Thyroid gland (tissue), 4 donors: ENCODE measurements at regions not wholly inside any gene's neighbourhood (a gene's known extent, or its start where the extent isn't known, plus 50 kb on each side); places are given as distances from the start of the nearest gene placed in this dataset.

ENCODE experiments used
- DNase-seq, 2 donors: peaks; one replicate each; pipeline ENCODE4 v3.0.0-alpha.2; 2019
- H3K27ac ChIP-seq, 3 donors: fragments of 200-600 bp; sonication (generic); 1 replicate in 2 of 3; 2 replicates in 1 of 3; pipeline ENCODE4 v1.5.1; 2016 to 2019; ENCODE audit warnings: mild to moderate bottlenecking in 1 of 3, moderate library complexity in 1 of 3
- H3K27me3 ChIP-seq: fragments of 200-600 bp; sonication (generic); one replicate; pipeline ENCODE4 v1.5.1; 2019
- H3K36me3 ChIP-seq, 2 donors: fragments of 200-600 bp; sonication (generic); one replicate each; pipeline ENCODE4 v1.5.1; 2016 to 2019
- H3K4me1 ChIP-seq, 2 donors: fragments of 200-600 bp; sonication (generic); one replicate each; pipeline ENCODE4 v1.5.1; 2017 to 2019
- H3K4me3 ChIP-seq, 3 donors: fragments of 200-600 bp; sonication (generic); replicated peaks in 1 of 3; 1 replicate in 2 of 3; 2 replicates in 1 of 3; pipeline ENCODE4 v1.5.1; 2016; ENCODE audit warnings: mild to moderate bottlenecking in 1 of 3
- H3K9me3 ChIP-seq: fragments of 200-600 bp; sonication (generic); one replicate; pipeline ENCODE4 v1.5.1; 2017
- POLR2A ChIP-seq, 2 donors: fragments of 450-650 bp; IDR thresholded peaks; one replicate each; pipeline ENCODE4 v1.6.1; 2017; ENCODE audit warnings: antibody characterized with exemption in 2 of 2, mild to moderate bottlenecking in 2 of 2, moderate library complexity in 1 of 2
- WGBS, 2 donors: methylation state at CpG; one replicate each; pipeline ENCODE4 v1.1.5; 2017; 5-methylcytosine and 5-hydroxymethylcytosine counted together
- intact Hi-C: fragments of 100-400 bp; cut with DNase I; formaldehyde crosslinking; loops from one replicate; pipeline ENCODE4 v1.15.1; 2023
- TF ChIP-seq, protein P1 (sequence below), 6 experiments: fragments of 200-600 bp in 3 of 6; fragments of 450-650 bp in 3 of 6; sonication (generic) in 3 of 6; IDR thresholded peaks; one replicate each; pipeline ENCODE4 v1.5.1; 2016 to 2019; ENCODE audit warnings: antibody characterized with exemption in 6 of 6, mild to moderate bottlenecking in 2 of 6, inconsistent platforms in 1 of 6, moderate library complexity in 1 of 6

DNA sequence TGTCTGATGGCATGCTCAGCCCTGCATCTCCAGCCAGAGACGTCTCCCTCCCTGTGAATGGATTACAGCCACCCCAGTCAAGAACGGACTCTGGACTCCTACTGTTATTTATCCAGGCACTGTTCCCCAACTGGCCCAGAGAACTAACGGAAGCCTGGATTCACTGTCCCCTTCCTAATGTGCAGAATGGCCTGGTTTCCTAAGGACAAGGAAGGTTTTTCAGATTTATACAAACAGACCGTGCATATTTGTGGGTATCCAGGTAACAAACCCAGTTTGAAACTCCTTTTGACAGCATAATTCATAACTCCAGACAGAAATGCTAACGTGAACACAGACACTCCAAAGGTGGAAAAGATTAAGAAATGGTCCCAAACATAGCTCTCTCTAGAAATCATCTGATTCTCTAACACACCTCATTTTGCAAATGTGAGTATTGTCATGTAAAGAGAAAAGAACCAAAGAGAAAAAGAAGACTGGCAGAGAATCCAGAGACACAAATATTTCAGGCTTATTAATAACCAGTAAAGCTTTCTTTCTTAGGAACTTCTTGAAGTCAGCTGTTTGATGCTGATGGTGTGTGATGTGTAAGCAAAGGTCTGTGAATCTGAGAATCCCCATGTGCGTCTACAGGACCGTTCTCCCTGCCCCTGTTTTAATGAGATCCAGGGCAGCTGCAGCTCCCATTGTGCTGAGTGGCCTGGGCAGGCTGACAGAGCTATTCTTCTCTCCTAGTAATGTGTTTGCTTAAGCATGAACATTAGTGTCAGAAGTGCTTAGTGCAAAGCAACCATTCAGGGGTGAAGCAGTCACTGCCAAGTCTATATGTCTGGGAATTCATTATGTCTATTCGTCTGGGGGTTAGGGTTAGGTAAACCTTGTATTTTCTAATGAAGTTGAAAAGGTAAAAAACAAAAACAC lies 86.8 kb upstream of the HIF1A start:
- DNase-seq: peak; percentile 77 to 84
- Histone ChIP-seq H3K9me3 (no peaks in the 10 kb centered on the region), H3K27me3 (no peaks in the 10 kb centered on the region), H3K4me1 (peaks cover 36 to 45% of the 10 kb centered on the region in 2 donors), H3K36me3 (no peaks in the 10 kb centered on the region), H3K4me3 (no peak overlapping the region), H3K27ac (peak overlapping the region; percentile 22 to 80 (median 72))
- WGBS, 2 donors: 44 to 57% methylated on average over 8 of the region's 8 CpGs
- TF ChIP-seq, protein P1, sequence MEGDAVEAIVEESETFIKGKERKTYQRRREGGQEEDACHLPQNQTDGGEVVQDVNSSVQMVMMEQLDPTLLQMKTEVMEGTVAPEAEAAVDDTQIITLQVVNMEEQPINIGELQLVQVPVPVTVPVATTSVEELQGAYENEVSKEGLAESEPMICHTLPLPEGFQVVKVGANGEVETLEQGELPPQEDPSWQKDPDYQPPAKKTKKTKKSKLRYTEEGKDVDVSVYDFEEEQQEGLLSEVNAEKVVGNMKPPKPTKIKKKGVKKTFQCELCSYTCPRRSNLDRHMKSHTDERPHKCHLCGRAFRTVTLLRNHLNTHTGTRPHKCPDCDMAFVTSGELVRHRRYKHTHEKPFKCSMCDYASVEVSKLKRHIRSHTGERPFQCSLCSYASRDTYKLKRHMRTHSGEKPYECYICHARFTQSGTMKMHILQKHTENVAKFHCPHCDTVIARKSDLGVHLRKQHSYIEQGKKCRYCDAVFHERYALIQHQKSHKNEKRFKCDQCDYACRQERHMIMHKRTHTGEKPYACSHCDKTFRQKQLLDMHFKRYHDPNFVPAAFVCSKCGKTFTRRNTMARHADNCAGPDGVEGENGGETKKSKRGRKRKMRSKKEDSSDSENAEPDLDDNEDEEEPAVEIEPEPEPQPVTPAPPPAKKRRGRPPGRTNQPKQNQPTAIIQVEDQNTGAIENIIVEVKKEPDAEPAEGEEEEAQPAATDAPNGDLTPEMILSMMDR (IDR thresholded peaks at IDR 0.05): no peak
- TF ChIP-seq POLR2A (IDR thresholded peaks at IDR 0.05): peak in 1 of 2 donors; percentile 43
- intact Hi-C loops: no loop called here

DNA sequence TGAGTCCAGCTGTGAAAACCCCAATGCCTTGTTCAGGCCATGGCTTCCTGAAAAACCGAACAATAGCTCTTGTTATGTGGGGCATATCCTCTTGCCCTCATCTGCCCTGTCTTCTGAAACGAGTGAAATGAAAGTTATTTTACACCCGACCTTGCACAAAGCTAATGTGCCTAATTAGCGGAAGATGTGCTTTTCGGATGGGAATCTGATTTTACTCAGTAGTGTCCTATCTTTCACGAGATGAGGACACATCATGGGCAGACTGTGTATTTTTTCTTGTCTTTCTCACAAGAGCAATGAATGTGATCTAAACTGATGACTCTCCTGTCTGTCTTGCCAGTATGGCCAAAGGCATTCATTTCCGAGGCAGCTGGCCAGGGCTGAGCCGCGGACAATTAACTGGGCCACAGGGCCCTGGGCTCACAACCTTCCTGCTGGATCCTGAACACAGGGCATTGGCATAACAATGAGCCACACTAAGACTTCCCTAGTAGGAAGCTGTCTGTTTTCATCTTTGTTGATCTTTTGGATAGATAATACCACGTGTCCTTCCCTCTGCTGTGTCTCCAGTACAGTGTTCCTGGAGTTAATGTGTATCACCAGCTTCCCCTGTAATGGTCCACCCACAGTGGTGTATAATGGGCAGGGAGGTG lies 86.0 kb upstream of the HIF1A start:
- Histone ChIP-seq H3K4me1 (peaks cover 36 to 50% of the 10 kb centered on the region in 2 donors), H3K27ac (peak overlapping the region; percentile 22 to 80 (median 72)), H3K27me3 (no peaks in the 10 kb centered on the region), H3K36me3 (no peaks in the 10 kb centered on the region), H3K4me3 (no peak overlapping the region), H3K9me3 (no peaks in the 10 kb centered on the region)
- 46 to 57% methylated on average over 10 of the region's 10 CpGs for WGBS, 2 donors
- intact Hi-C loops: no loop called here
- peak; percentile 27 to 48 for DNase-seq
- TF ChIP-seq, protein P1 (IDR thresholded peaks at IDR 0.05): no peak
- no peak for TF ChIP-seq POLR2A (IDR thresholded peaks at IDR 0.05)

DNA sequence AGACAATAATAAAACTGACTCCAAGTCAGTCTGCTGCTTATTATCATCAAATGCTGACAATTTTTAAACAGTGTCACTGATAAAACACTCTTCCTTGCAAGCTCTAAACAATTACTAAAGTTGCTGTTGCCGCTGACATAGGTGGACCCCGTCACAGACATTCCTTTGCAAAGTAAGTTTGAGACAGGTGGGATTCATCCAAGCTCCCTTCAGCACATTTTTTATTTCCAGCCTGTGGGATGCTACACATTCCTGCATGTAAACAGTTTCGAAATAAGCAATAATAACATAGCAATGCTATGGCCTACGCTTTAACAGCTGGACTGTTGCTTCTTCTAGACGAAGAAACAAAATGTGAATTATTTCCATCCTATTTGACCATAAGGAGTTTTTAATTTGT lies 85.4 kb upstream of the HIF1A start:
- no peak overlapping the region for H3K4me3 ChIP-seq
- intact Hi-C loops: no loop called here
- WGBS, 2 donors: 96% methylated on average over 5 of the region's 5 CpGs
- DNase-seq: no peak
- no peaks in the 10 kb centered on the region for H3K36me3 ChIP-seq
- peaks cover 40 to 56% of the 10 kb centered on the region in 2 donors for H3K4me1 ChIP-seq
- no peaks in the 10 kb centered on the region for H3K27me3 ChIP-seq
- TF ChIP-seq, protein P1 (IDR thresholded peaks at IDR 0.05): no peak
- TF ChIP-seq POLR2A (IDR thresholded peaks at IDR 0.05): no peak
- peak overlapping the region in 2 of 3 donors; percentile 72 to 80 for H3K27ac ChIP-seq
- H3K9me3 ChIP-seq: no peaks in the 10 kb centered on the region

DNA sequence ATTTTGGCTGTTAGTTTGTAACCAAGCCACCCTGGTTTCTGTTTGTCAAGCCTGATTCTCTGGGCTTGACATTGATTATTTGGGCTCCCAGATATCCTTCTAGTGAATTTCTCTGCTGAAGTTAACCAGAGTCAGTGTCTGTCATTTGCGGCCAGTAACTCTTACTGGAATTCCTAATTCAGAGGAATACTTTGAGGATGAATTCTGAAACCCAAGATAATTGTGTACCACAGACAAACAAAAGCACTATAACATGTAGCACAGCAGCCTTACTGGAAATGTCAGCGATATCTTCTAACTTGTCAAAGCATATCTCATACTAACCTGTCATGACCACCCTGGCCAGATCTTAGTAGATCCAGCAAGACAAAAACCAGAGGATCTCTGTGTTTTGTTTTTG lies 84.4 kb upstream of the HIF1A start:
- intact Hi-C loops: no loop called here
- 98 to 100% methylated on average over 2 of the region's 2 CpGs for WGBS, 2 donors
- H3K4me1 ChIP-seq: peaks cover 50 to 66% of the 10 kb centered on the region in 2 donors

More for the DNA sequence above, 84.4 kb upstream of the HIF1A start:
- no peak for DNase-seq
- Histone ChIP-seq H3K4me3 (no peak overlapping the region), H3K9me3 (no peaks in the 10 kb centered on the region), H3K27me3 (no peaks in the 10 kb centered on the region), H3K36me3 (no peaks in the 10 kb centered on the region), H3K27ac (peak overlapping the region in 2 of 3 donors; percentile 39 to 49)
- no peak for TF ChIP-seq POLR2A (IDR thresholded peaks at IDR 0.05)
- TF ChIP-seq, protein P1 (IDR thresholded peaks at IDR 0.05): no peak
